ENCODE measurements at regions not wholly inside any gene's neighbourhood (a gene's known extent, or its start where the extent isn't known, plus 50 kb on each side); places are given as distances from the start of the nearest gene placed in this dataset.

- no peaks in the 10 kb centered on the region for H3K9me3 ChIP-seq
- no peak overlapping the region for H3K27ac ChIP-seq
- DNase-seq: no peak
- intact Hi-C loops (cut with DNase I; ENCODE audit: low total_unique reads): no loop called here
- TF ChIP-seq POLR2AphosphoS5 (IDR thresholded peaks at IDR 0.05) (no peak), POLR2A (IDR thresholded peaks at IDR 0.05) (no peak), CTCF (IDR thresholded peaks at IDR 0.05 in 8 of 11, conservative IDR thresholded peaks at IDR 0.05 in 3 of 11) (no peak)
- no peaks in the 10 kb centered on the region for H3K4me1 ChIP-seq
- no peaks in the 10 kb centered on the region for H3K36me3 ChIP-seq
- H3K4me3 ChIP-seq: no peak overlapping the region
- 82 to 95% (median 91%) methylated on average over 2 of the region's 2 CpGs for WGBS, 5 donors
- no peaks in the 10 kb centered on the region for H3K27me3 ChIP-seq (replicated peaks in 1 of 7)
Observed at GRCh38 chr10:2584385-2584784, 483.0 kb upstream of the PFKP start.

DNA sequence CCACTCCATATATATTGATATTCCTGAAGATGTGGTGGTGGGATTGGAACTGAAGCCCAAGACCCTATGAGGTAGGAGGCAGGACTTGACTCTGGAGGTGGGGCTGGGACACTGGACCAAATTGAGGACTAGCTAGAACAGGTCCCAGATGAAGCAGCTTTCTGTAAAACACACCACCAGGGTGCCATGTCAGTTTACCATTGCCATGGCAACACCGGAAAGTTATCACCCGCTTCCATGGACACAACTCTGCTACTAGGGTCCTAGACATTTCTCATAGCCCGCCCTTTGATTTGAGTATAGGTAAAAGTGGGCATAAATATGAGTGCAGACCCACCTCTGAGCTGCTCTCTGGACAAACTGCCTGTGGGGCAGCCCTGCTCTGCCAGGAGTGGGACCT, 490.5 kb upstream of the PFKP start:
- Histone ChIP-seq H3K4me3 (no peak overlapping the region), H3K27ac (no peak overlapping the region), H3K36me3 (no peaks in the 10 kb centered on the region), H3K4me1 (no peaks in the 10 kb centered on the region), H3K27me3 (replicated peaks in 1 of 7) (peaks cover 0 to 7% (median 0%) of the 10 kb centered on the region in 7 donors), H3K9me3 (peaks cover 0 to 10% (median 0%) of the 10 kb centered on the region in 8 donors)
- 50 to 75% (median 51%) methylated on average over 3 of the region's 3 CpGs for WGBS, 5 donors
- no peak for TF ChIP-seq CTCF (IDR thresholded peaks at IDR 0.05 in 8 of 11, conservative IDR thresholded peaks at IDR 0.05 in 3 of 11)
- TF ChIP-seq POLR2A (IDR thresholded peaks at IDR 0.05): no peak
- no peak for TF ChIP-seq POLR2AphosphoS5 (IDR thresholded peaks at IDR 0.05)
- DNase-seq: no peak
- intact Hi-C loops (cut with DNase I; ENCODE audit: low total_unique reads): no loop called here

DNA sequence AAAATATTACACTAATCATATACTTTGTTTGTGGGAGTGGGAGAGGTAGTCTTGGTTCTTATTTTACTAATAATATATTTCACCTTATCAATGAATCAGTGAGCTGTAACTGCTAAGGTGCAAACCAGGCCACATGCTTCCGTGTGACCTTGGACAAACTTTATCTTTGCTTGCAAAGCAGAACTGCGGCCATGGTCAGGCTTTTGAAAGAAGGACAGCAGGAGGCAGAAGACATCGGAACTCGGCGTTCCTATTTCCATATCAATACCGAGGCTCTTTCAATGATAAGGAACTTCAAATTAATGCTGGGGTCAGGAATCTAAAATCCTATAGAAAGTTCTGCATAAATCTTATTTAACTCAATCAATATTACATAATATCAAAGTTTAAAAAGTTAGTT, 491.9 kb upstream of the PFKP start:
- H3K9me3 ChIP-seq: peaks cover 0 to 10% (median 0%) of the 10 kb centered on the region in 8 donors
- H3K36me3 ChIP-seq: no peaks in the 10 kb centered on the region
- peaks cover 0 to 7% (median 0%) of the 10 kb centered on the region in 7 donors for H3K27me3 ChIP-seq (replicated peaks in 1 of 7)
- no peak overlapping the region for H3K27ac ChIP-seq
- intact Hi-C loops (cut with DNase I; ENCODE audit: low total_unique reads): no loop called here
- no peak overlapping the region for H3K4me3 ChIP-seq
- DNase-seq: no peak
- WGBS, 5 donors: 45 to 61% (median 48%) methylated on average over 6 of the region's 6 CpGs
- no peaks in the 10 kb centered on the region for H3K4me1 ChIP-seq
- TF ChIP-seq POLR2AphosphoS5 (IDR thresholded peaks at IDR 0.05) (no peak), POLR2A (IDR thresholded peaks at IDR 0.05) (no peak)

DNA sequence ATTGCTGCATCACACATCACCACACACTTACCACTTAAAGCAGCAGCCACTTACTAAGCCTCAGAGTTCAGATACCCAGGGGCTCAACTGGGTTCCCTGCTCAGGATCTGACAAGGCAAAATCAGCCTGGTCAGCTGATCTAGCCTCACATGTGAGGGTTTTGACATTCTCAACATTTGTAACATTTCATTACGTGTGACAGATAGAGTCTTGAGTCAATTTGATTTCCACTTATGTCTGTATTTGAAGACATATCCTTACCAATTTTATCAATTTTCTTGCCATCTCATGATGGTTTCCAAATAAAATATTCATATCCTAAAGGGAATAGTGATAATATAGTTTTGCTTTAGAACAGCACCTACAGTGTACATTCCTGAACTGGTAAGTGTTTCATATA, 494.7 kb upstream of the PFKP start:
- no peak for DNase-seq
- Histone ChIP-seq H3K27me3 (replicated peaks in 1 of 7) (peaks cover 0 to 7% (median 0%) of the 10 kb centered on the region in 7 donors), H3K4me3 (no peak overlapping the region), H3K9me3 (peaks cover 0 to 1% (median 0%) of the 10 kb centered on the region in 8 donors), H3K4me1 (no peaks in the 10 kb centered on the region), H3K36me3 (no peaks in the 10 kb centered on the region), H3K27ac (no peak overlapping the region)
- intact Hi-C loops (cut with DNase I; ENCODE audit: low total_unique reads): no loop called here
- TF ChIP-seq CTCF (IDR thresholded peaks at IDR 0.05 in 8 of 11, conservative IDR thresholded peaks at IDR 0.05 in 3 of 11) (no peak), POLR2AphosphoS5 (IDR thresholded peaks at IDR 0.05) (no peak), POLR2A (IDR thresholded peaks at IDR 0.05) (no peak)
- 81 to 95% (median 85%) methylated on average over 1 of the region's 1 CpG for WGBS, 5 donors

DNA sequence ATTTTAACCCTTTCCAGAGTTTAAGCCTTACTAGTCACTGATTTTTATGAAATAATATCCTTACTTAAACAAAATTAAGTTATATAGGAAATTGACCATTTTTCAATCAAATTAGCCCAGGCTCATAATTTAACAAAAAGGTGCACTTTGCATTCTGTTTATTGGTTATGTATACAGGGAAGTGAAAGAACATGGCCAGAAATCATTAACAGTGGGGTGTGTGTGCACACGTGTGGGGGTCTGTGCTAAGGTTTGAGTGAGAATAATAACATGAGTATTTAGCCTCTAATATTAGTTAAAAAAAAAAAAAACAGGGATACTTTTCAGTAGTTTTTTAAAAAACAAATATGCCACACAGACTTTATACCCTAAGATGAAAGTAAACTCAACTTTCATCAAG, 510.5 kb upstream of the PFKP start:
- H3K27ac ChIP-seq: no peak overlapping the region
- no peak for DNase-seq
- intact Hi-C loops (cut with DNase I; ENCODE audit: low total_unique reads): no loop called here
- peaks cover 0 to 6% (median 0%) of the 10 kb centered on the region in 7 donors for H3K27me3 ChIP-seq (replicated peaks in 1 of 7)
- no peaks in the 10 kb centered on the region for H3K36me3 ChIP-seq
- no peak for TF ChIP-seq POLR2AphosphoS5 (IDR thresholded peaks at IDR 0.05)
- WGBS, 5 donors: 57 to 87% (median 79%) methylated on average over 1 of the region's 1 CpG
- H3K9me3 ChIP-seq: no peaks in the 10 kb centered on the region
- no peaks in the 10 kb centered on the region for H3K4me1 ChIP-seq
- H3K4me3 ChIP-seq: no peak overlapping the region

All from spleen (tissue), 11 donors.